H1 (cell line): ENCODE measurements at regions not wholly inside any gene's neighbourhood (a gene's known extent, or its start where the extent isn't known, plus 50 kb on each side); places are given as distances from the start of the nearest gene placed in this dataset.

Experiments used
- CTCF ChIA-PET: fragments of 300-600 bp; sonication (Branson Sonifier 250); formaldehyde crosslinking; loops from one replicate; lab custom pipeline; 2021; ENCODE audit not compliant: partially characterized antibody; lab: Charles Lee
- POLR2A ChIA-PET: fragments of 300-600 bp; sonication (Branson Sonifier 250); formaldehyde crosslinking; loops from one replicate; lab custom pipeline; 2021; ENCODE audit warnings: inconsistent platforms; ENCODE audit not compliant: partially characterized antibody; lab: Charles Lee
- DNase-seq, 2 experiments: peaks; one replicate each; pipeline versions ENCODE4 v3.0.0 to v3.0.0-alpha.2; 2010 to 2022; ENCODE audit warnings: low spot score in 2 of 2, low read depth in 1 of 2, mixed read lengths in 1 of 2
- FAIRE-seq: peaks from 2 replicates; lab custom pipeline; 2011; peaks lifted over from hg19 to GRCh38; lab: Jason Lieb, UNC
- H2AFZ ChIP-seq: 2 replicates; pipeline ENCODE4 v1.8.1; 2012; ENCODE audit warnings: low read length, inconsistent platforms
- H2AK5ac ChIP-seq: 2 replicates; pipeline ENCODE4 v1.6.1; 2013; ENCODE audit warnings: low read depth, low read length
- H2BK120ac ChIP-seq: replicated peaks from 2 replicates; pipeline ENCODE3; 2013; ENCODE audit warnings: low read depth, low read length, inconsistent platforms
- H2BK12ac ChIP-seq: 2 replicates; pipeline ENCODE4 v1.6.1; 2013; ENCODE audit warnings: low read depth, low read length
- H2BK15ac ChIP-seq: 2 replicates; pipeline ENCODE4 v1.6.1; 2013; ENCODE audit warnings: low read length
- H2BK20ac ChIP-seq: 2 replicates; pipeline ENCODE4 v1.6.1; 2013; ENCODE audit warnings: low read length
- H2BK5ac ChIP-seq: 2 replicates; pipeline ENCODE4 v1.6.1; 2013; ENCODE audit warnings: low read depth, low read length
- H3K14ac ChIP-seq: 2 replicates; pipeline ENCODE4 v1.6.1; 2013; ENCODE audit warnings: inconsistent platforms; ENCODE audit not compliant: insufficient read length
- H3K18ac ChIP-seq: 2 replicates; pipeline ENCODE4 v1.6.1; 2013; ENCODE audit warnings: low read length; ENCODE audit errors: extremely low read depth
- H3K23ac ChIP-seq: 2 replicates; pipeline ENCODE4 v1.6.1; 2013; ENCODE audit warnings: inconsistent platforms; ENCODE audit not compliant: insufficient read length
- H3K23me2 ChIP-seq: 2 replicates; pipeline ENCODE4 v1.6.1; 2013; ENCODE audit warnings: low read depth, low read length
- H3K27ac ChIP-seq: 2 replicates; pipeline ENCODE4 v1.6.1; 2011; ENCODE audit warnings: low read depth, low read length, inconsistent platforms
- H3K27me3 ChIP-seq, 4 experiments: replicated peaks in 1 of 4; 1 replicate in 1 of 4; 2 replicates in 3 of 4; pipeline versions ENCODE4 v1.6.1 to v1.8.1; 2011 to 2013; ENCODE audit warnings: low read length in 3 of 4, mild to moderate bottlenecking in 3 of 4, inconsistent platforms in 2 of 4, mixed read lengths in 2 of 4, moderate library complexity in 1 of 4; ENCODE audit not compliant: control insufficient read depth in 3 of 4, insufficient read depth in 3 of 4; ENCODE audit errors: extremely low read depth in 1 of 4
- H3K36me3 ChIP-seq, 4 experiments: 2 replicates each; pipeline versions ENCODE4 v1.6.1 to v1.8.1; 2011 to 2013; ENCODE audit warnings: mild to moderate bottlenecking in 4 of 4, low read length in 3 of 4, moderate library complexity in 2 of 4, control low read depth in 1 of 4, inconsistent platforms in 1 of 4; ENCODE audit not compliant: insufficient read depth in 4 of 4, control insufficient read depth in 2 of 4
- H3K4ac ChIP-seq: replicated peaks from 2 replicates; pipeline ENCODE3; 2013; ENCODE audit warnings: low read length, low read depth, mixed read lengths, inconsistent platforms; ENCODE audit not compliant: insufficient read length
- H3K4me1 ChIP-seq, 4 experiments: replicated peaks in 1 of 4; 1 replicate in 1 of 4; 2 replicates in 3 of 4; pipeline versions ENCODE4 v1.6.1 to v1.8.1; 2011 to 2013; ENCODE audit warnings: low read length in 3 of 4, inconsistent platforms in 2 of 4, mixed read lengths in 1 of 4; ENCODE audit not compliant: insufficient read depth in 4 of 4, control insufficient read depth in 3 of 4
- H3K4me2 ChIP-seq, 2 experiments: 2 replicates each; pipeline versions ENCODE4 v1.6.1 to v1.8.1; 2011 to 2013; ENCODE audit warnings: low read depth in 2 of 2, low read length in 2 of 2, control low read depth in 1 of 2, inconsistent platforms in 1 of 2, mild to moderate bottlenecking in 1 of 2; ENCODE audit not compliant: insufficient read depth in 1 of 2
- H3K4me3 ChIP-seq, 4 experiments: fragments of 200-600, 300-600 bp in 1 of 4; sonication (generic), shearing (Covaris generic), sonication (Bioruptor Twin) in 1 of 4; 2 replicates each; pipeline versions ENCODE4 v1.5.1 to v1.8.1; 2011 to 2016; ENCODE audit warnings: low read length in 4 of 4, low read depth in 3 of 4, control low read depth in 2 of 4, inconsistent platforms in 2 of 4, mild to moderate bottlenecking in 2 of 4, mixed read lengths in 1 of 4, moderate library complexity in 1 of 4; ENCODE audit not compliant: insufficient read depth in 2 of 4; ENCODE audit errors: extremely low read depth in 1 of 4
- H3K56ac ChIP-seq: replicated peaks from 2 replicates; pipeline ENCODE3; 2013; ENCODE audit warnings: low read depth, mild to moderate bottlenecking, mixed read lengths, low read length, inconsistent platforms; ENCODE audit not compliant: insufficient read length
- H3K79me1 ChIP-seq: 2 replicates; pipeline ENCODE4 v1.6.1; 2013; ENCODE audit warnings: low read depth, low read length, control low read depth
- H3K79me2 ChIP-seq, 2 experiments: 2 replicates each; pipeline versions ENCODE4 v1.6.1 to v1.8.1; 2012 to 2013; ENCODE audit warnings: low read length in 2 of 2, mild to moderate bottlenecking in 2 of 2, inconsistent platforms in 1 of 2; ENCODE audit not compliant: insufficient read depth in 2 of 2, control insufficient read depth in 1 of 2
- H3K9ac ChIP-seq, 4 experiments: replicated peaks in 1 of 4; 1 replicate in 1 of 4; 2 replicates in 3 of 4; pipeline versions ENCODE4 v1.6.1 to v1.8.1; 2011 to 2013; ENCODE audit warnings: low read depth in 3 of 4, low read length in 3 of 4, control low read depth in 2 of 4, mild to moderate bottlenecking in 2 of 4, moderate library complexity in 2 of 4, inconsistent platforms in 1 of 4; ENCODE audit errors: extremely low read depth in 1 of 4
- H3K9me3 ChIP-seq, 2 experiments: 2 replicates each; pipeline versions ENCODE4 v1.6.1 to v1.8.1; 2012 to 2013; ENCODE audit warnings: mild to moderate bottlenecking in 2 of 2, moderate library complexity in 2 of 2, control low read depth in 1 of 2, inconsistent platforms in 1 of 2, low read depth in 1 of 2, low read length in 1 of 2, mixed read lengths in 1 of 2; ENCODE audit not compliant: insufficient read depth in 2 of 2
- H4K20me1 ChIP-seq, 2 experiments: replicated peaks in 1 of 2; 2 replicates each; pipeline versions ENCODE3 to v1.8.1; 2011 to 2013; ENCODE audit warnings: inconsistent platforms in 2 of 2, low read length in 2 of 2, mild to moderate bottlenecking in 1 of 2; ENCODE audit not compliant: insufficient read depth in 2 of 2, control insufficient read depth in 1 of 2
- H4K5ac ChIP-seq: 2 replicates; pipeline ENCODE4 v1.6.1; 2013; ENCODE audit warnings: low read length, low read depth, mixed read lengths, inconsistent platforms; ENCODE audit not compliant: insufficient read length
- H4K8ac ChIP-seq: 2 replicates; pipeline ENCODE4 v1.8.0; 2013; ENCODE audit warnings: mild to moderate bottlenecking, moderate library complexity, low read length, inconsistent platforms; ENCODE audit not compliant: insufficient read depth; ENCODE audit errors: extremely low read depth
- H4K91ac ChIP-seq: replicated peaks from 2 replicates; pipeline ENCODE3; 2013; ENCODE audit warnings: low read length, mixed read lengths, inconsistent platforms; ENCODE audit not compliant: insufficient read length
- ASH2L ChIP-seq: fragments of 200-600, 300-600 bp; sonication (generic); IDR thresholded peaks from one replicate; pipeline ENCODE4 v1.7.1; 2017; ENCODE audit warnings: low read length
- KDM1A ChIP-seq: fragments of 200-600, 300-600 bp; sonication (generic); IDR thresholded peaks from 2 replicates; pipeline ENCODE4 v1.7.1; 2016; ENCODE audit warnings: mild to moderate bottlenecking, low read length, borderline replicate concordance
- POLR2A ChIP-seq, 2 experiments: IDR thresholded peaks; 1 replicate in 1 of 2; 2 replicates in 1 of 2; pipeline ENCODE4 v1.6.1; 2011; ENCODE audit warnings: low read depth in 2 of 2, low read length in 2 of 2, mild to moderate bottlenecking in 2 of 2; ENCODE audit errors: control extremely low read depth in 1 of 2
- RNF2 ChIP-seq: fragments of 200-900, 300-1000 bp; sonication (generic); IDR thresholded peaks from 2 replicates; pipeline ENCODE4 v1.7.1; 2016; ENCODE audit warnings: borderline replicate concordance, low read depth, mild to moderate bottlenecking, antibody characterized with exemption, low read length; ENCODE audit not compliant: poor library complexity, severe bottlenecking; ENCODE audit errors: missing control alignments
- WGBS, 2 experiments: shearing (Covaris generic) in 1 of 2; methylation state at CpG; one replicate each; pipeline versions ENCODE4 v1.1.6 to v1.1.7; 2013 to 2015; ENCODE audit warnings: low lambda C conversion rate in 2 of 2, mixed read lengths in 2 of 2, inconsistent platforms in 1 of 2, low coverage in 1 of 2, missing lambda C conversion rate in 1 of 2; ENCODE audit not compliant: insufficient replicate concordance in 2 of 2, insufficient coverage in 1 of 2, insufficient read length in 1 of 2; ENCODE audit errors: extremely low coverage in 1 of 2, missing lambda C conversion rate in 1 of 2; 5-methylcytosine and 5-hydroxymethylcytosine counted together

GRCh38 chr2:150977296-150977695, 284.4 kb downstream of the RBM43 start:
- no peak for FAIRE-seq
- ChIA-PET CTCF (no interaction called here), POLR2A (no interaction called here)
- Histone ChIP-seq H4K91ac (no peak overlapping the region), H3K9ac (no peak overlapping the region), H3K9me3 (no peaks in the 10 kb centered on the region), H3K27ac (no peak overlapping the region), H3K4me1 (peaks cover 0 to 6% (median 1%) of the 10 kb centered on the region in 4 experiments; a peak in 4 of 7 replicates), H3K4me3 (no peak overlapping the region), H3K18ac (no peak overlapping the region), H3K36me3 (no peaks in the 10 kb centered on the region), H4K20me1 (no peaks in the 10 kb centered on the region), H3K23ac (no peak overlapping the region), H4K8ac (no peak overlapping the region), H4K5ac (no peak overlapping the region), H3K56ac (no peak overlapping the region), H3K79me1 (no peaks in the 10 kb centered on the region), H2BK120ac (no peak overlapping the region), H3K14ac (no peak overlapping the region), H2BK5ac (no peak overlapping the region), H2AK5ac (no peak overlapping the region), H2AFZ (no peak overlapping the region), H2BK15ac (no peak overlapping the region), H3K79me2 (no peaks in the 10 kb centered on the region), H3K27me3 (no peaks in the 10 kb centered on the region), H3K4ac (no peak overlapping the region), H3K23me2 (no peaks in the 10 kb centered on the region), H3K4me2 (no peak overlapping the region), H2BK20ac (no peak overlapping the region), H2BK12ac (no peak overlapping the region)
- WGBS, 2 experiments: 88% methylated on average over 4 of the region's 4 CpGs; no CpG with 5 or more reads in 1 of the 2 experiments
- DNase-seq: peak in 1 of 2 experiments; percentile 1
- TF ChIP-seq POLR2A (IDR thresholded peaks at IDR 0.05; ENCODE audit: control extremely low read depth in 1 of 2, low read depth in 2 of 2, low read length in 2 of 2) (no peak), KDM1A (no peak), ASH2L (no peak), RNF2 (no peak)
